AG04449 (cell line): ENCODE measurements at regions not wholly inside any gene's neighbourhood (a gene's known extent, or its start where the extent isn't known, plus 50 kb on each side); places are given as distances from the start of the nearest gene placed in this dataset.

Source experiments
- CTCF ChIA-PET: fragments of 350-600 bp; formaldehyde crosslinking; extraction: SDS; loops from one replicate; lab custom pipeline; 2021; ENCODE audit warnings: antibody characterized with exemption; lab: Yijun Ruan, JAX
- POLR2A ChIA-PET: fragments of 400-600, 350-600 bp; formaldehyde crosslinking; extraction: SDS; loops from one replicate; lab custom pipeline; 2020; ENCODE audit warnings: antibody characterized with exemption, inconsistent platforms; lab: Yijun Ruan, JAX
- DNase-seq: peaks from one replicate; pipeline ENCODE4 v3.0.0-alpha.2; 2010; ENCODE audit warnings: low read depth, low spot score
- H3K4me3 ChIP-seq: 2 replicates; pipeline ENCODE4 v1.5.1; 2011; ENCODE audit warnings: low read depth, mild to moderate bottlenecking, control low read depth, low read length
- CTCF ChIP-seq: IDR thresholded peaks from one replicate; pipeline ENCODE4 v1.5.1; 2011; ENCODE audit warnings: mild to moderate bottlenecking, moderate library complexity, low read length, control low read depth, inconsistent platforms; ENCODE audit not compliant: insufficient read depth; ENCODE audit errors: missing control alignments

GRCh38 chr6:76840041-76840745 lies 623.1 kb downstream of the HTR1B start:
- TF ChIP-seq CTCF: no peak
- CTCF ChIA-PET: no interaction called here
- POLR2A ChIA-PET: no interaction called here
- H3K4me3 ChIP-seq: no peak overlapping the region
- no peak for DNase-seq

GRCh38 chr6:76839505-76839904 lies 623.8 kb downstream of the HTR1B start:
- POLR2A ChIA-PET: no interaction called here
- no peak for DNase-seq
- CTCF ChIA-PET: no interaction called here

GRCh38 chr6:76837564-76837963 lies 625.7 kb downstream of the HTR1B start:
- ChIA-PET CTCF (no interaction called here), POLR2A (no interaction called here)
- DNase-seq: no peak
- H3K4me3 ChIP-seq: no peak overlapping the region
- no peak for TF ChIP-seq CTCF

More at GRCh38 chr6:76839505-76839904, 623.8 kb downstream of the HTR1B start:
- no peak for TF ChIP-seq CTCF
- H3K4me3 ChIP-seq: no peak overlapping the region

GRCh38 chr6:76835695-76836094 lies 627.6 kb downstream of the HTR1B start:
- ChIA-PET POLR2A (no interaction called here), CTCF (no interaction called here)
- DNase-seq: no peak
- H3K4me3 ChIP-seq: no peak overlapping the region
- TF ChIP-seq CTCF: no peak

- ChIA-PET CTCF (no interaction called here), POLR2A (no interaction called here)
- H3K4me3 ChIP-seq: no peak overlapping the region
- TF ChIP-seq CTCF: no peak
- no peak for DNase-seq
Observed at GRCh38 chr6:76835293-76835692, 628.0 kb downstream of the HTR1B start.

- POLR2A ChIA-PET: no interaction called here
Observed at GRCh38 chr6:76834399-76834798, 628.9 kb downstream of the HTR1B start.

More at GRCh38 chr6:76834399-76834798, 628.9 kb downstream of the HTR1B start:
- CTCF ChIA-PET: no interaction called here
- H3K4me3 ChIP-seq: no peak overlapping the region
- DNase-seq: no peak
- no peak for TF ChIP-seq CTCF
